ENCODE measurements at regions not wholly inside any gene's neighbourhood (a gene's known extent, or its start where the extent isn't known, plus 50 kb on each side); places are given as distances from the start of the nearest gene placed in this dataset.

DNA sequence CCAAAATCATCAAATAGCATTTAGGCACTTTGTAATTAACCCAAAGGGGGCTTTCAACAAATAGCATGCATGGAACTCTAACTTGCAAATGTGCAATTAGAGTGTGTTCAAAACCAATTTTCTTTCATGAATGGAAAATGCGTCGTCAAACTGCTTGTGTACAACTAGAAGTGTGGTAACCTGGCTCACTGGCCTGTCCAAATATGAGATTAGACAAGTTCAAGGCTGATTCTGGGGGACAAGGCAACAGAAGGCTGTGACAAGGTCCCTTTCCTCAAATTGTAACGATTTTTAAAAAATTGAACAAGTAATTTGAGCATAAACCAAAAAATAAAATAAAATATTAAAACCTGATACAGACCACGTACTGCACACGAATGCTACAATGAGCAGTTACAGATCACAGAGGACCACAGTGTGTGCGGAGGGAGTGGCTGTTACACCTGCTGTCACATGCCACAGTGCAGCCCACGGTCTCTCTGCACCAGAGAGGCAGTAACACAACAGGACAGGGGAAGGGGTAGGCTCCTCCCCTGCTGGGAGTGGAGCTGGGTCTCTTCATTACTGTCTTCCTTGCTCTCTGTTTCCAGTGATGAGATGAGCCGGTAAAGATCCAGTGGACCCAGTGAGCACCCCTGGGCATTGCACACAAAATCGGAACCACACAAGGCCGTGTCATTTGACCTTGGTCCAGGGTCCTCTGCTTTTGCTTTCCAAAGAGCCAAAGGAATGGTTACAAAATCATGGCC is 252.2 kb upstream of the PDE10A start:
- TF ChIP-seq, protein P1, sequence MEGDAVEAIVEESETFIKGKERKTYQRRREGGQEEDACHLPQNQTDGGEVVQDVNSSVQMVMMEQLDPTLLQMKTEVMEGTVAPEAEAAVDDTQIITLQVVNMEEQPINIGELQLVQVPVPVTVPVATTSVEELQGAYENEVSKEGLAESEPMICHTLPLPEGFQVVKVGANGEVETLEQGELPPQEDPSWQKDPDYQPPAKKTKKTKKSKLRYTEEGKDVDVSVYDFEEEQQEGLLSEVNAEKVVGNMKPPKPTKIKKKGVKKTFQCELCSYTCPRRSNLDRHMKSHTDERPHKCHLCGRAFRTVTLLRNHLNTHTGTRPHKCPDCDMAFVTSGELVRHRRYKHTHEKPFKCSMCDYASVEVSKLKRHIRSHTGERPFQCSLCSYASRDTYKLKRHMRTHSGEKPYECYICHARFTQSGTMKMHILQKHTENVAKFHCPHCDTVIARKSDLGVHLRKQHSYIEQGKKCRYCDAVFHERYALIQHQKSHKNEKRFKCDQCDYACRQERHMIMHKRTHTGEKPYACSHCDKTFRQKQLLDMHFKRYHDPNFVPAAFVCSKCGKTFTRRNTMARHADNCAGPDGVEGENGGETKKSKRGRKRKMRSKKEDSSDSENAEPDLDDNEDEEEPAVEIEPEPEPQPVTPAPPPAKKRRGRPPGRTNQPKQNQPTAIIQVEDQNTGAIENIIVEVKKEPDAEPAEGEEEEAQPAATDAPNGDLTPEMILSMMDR (IDR thresholded peaks at IDR 0.05): no peak
- TF ChIP-seq EZH2phosphoT487 (IDR thresholded peaks at IDR 0.05) (no peak), EZH2 (IDR thresholded peaks at IDR 0.05) (no peak)
